Activated CD8-positive, alpha-beta T cell treated with anti-CD3 and anti-CD28 coated beads for 36 hours (primary cell): ENCODE measurements at regions not wholly inside any gene's neighbourhood (a gene's known extent, or its start where the extent isn't known, plus 50 kb on each side); places are given as distances from the start of the nearest gene placed in this dataset.

Experiments used
- ATAC-seq: fragments of 200-7000 bp; cut with Tn5 transposase; one replicate; pipeline ENCODE4 v1.10.0; 2021; ENCODE audit warnings: mild to moderate bottlenecking, moderate library complexity
- CTCF ChIA-PET: fragments of 350-600 bp; sonication (Branson Sonifier 250); formaldehyde crosslinking; loops from one replicate; lab custom pipeline; 2021; ENCODE audit warnings: antibody characterized with exemption; lab: Charles Lee
- POLR2A ChIA-PET: fragments of 350-600 bp; sonication (Branson Sonifier 250); formaldehyde crosslinking; loops from one replicate; lab custom pipeline; 2021; ENCODE audit warnings: antibody characterized with exemption; lab: Charles Lee
- DNase-seq: peaks from one replicate; pipeline ENCODE4 v3.0.0-alpha.2; 2020
- H3K27ac Mint-ChIP-seq: one replicate; pipeline ENCODE4 v1.8.0; 2021; ENCODE audit warnings: mild to moderate bottlenecking, mixed read lengths
- H3K27me3 Mint-ChIP-seq: one replicate; pipeline ENCODE4 v1.8.0; 2021; ENCODE audit warnings: mixed read lengths
- H3K36me3 Mint-ChIP-seq: one replicate; pipeline ENCODE4 v1.8.0; 2021; ENCODE audit warnings: low read depth, mixed read lengths
- H3K4me1 Mint-ChIP-seq: one replicate; pipeline ENCODE4 v1.8.0; 2021; ENCODE audit warnings: low read depth, mixed read lengths
- H3K4me3 Mint-ChIP-seq: one replicate; pipeline ENCODE4 v1.8.0; 2021; ENCODE audit warnings: mild to moderate bottlenecking, moderate library complexity, mixed read lengths
- H3K9me3 Mint-ChIP-seq: one replicate; pipeline ENCODE4 v1.8.0; 2021; ENCODE audit warnings: mixed read lengths
- CTCF ChIP-seq: fragments of 200-600 bp; IDR thresholded peaks from one replicate; pipeline ENCODE4 v1.8.0; 2022; ENCODE audit warnings: antibody characterized with exemption, mild to moderate bottlenecking
- intact Hi-C: fragments of 100-400 bp; cut with micrococcal nuclease; formaldehyde crosslinking; loops from one replicate; pipeline ENCODE4 v1.10.0; 2022

GRCh38 chr16:64808474-64808873 lies 313.4 kb downstream of the CDH11 start:
- Mint-ChIP-seq H3K9me3 (peaks cover 21% of the 10 kb centered on the region), H3K27me3 (no peaks in the 10 kb centered on the region), H3K4me3 (no peak overlapping the region), H3K36me3 (no peaks in the 10 kb centered on the region), H3K4me1 (no peaks in the 10 kb centered on the region), H3K27ac (no peak overlapping the region)
- ATAC-seq (no peak), DNase-seq (no peak)
- intact Hi-C loops: no loop called here
- ChIA-PET POLR2A (interaction anchor here (0.8 kb wide), 1 partner anchor 334 kb away, joined by 3 read pairs; no protein-coding TSS in a partner anchor), CTCF (no interaction called here)
- no peak for TF ChIP-seq CTCF

- Mint-ChIP-seq H3K4me1 (no peaks in the 10 kb centered on the region), H3K9me3 (peaks cover 13% of the 10 kb centered on the region), H3K27me3 (no peaks in the 10 kb centered on the region), H3K27ac (no peak overlapping the region), H3K4me3 (no peak overlapping the region), H3K36me3 (no peaks in the 10 kb centered on the region)
- ChIA-PET POLR2A (no interaction called here), CTCF (no interaction called here)
- intact Hi-C loops: no loop called here
- ATAC-seq (no peak), DNase-seq (no peak)
- TF ChIP-seq CTCF: no peak
Observed at GRCh38 chr16:64791756-64792155, 330.1 kb downstream of the CDH11 start.

GRCh38 chr16:64784635-64785034 lies 337.2 kb downstream of the CDH11 start:
- H3K27me3 Mint-ChIP-seq: no peaks in the 10 kb centered on the region
- no peaks in the 10 kb centered on the region for H3K36me3 Mint-ChIP-seq
- ChIA-PET POLR2A (no interaction called here), CTCF (no interaction called here)
- no peaks in the 10 kb centered on the region for H3K4me1 Mint-ChIP-seq
- H3K27ac Mint-ChIP-seq: no peak overlapping the region
- no peak for ATAC-seq
- intact Hi-C loops: no loop called here
- peaks cover 9% of the 10 kb centered on the region for H3K9me3 Mint-ChIP-seq
- no peak overlapping the region for H3K4me3 Mint-ChIP-seq
- TF ChIP-seq CTCF: no peak
- DNase-seq: no peak

GRCh38 chr16:64782484-64782883 lies 339.4 kb downstream of the CDH11 start:
- no peak for DNase-seq
- ChIA-PET CTCF (no interaction called here), POLR2A (no interaction called here)
- H3K4me1 Mint-ChIP-seq: no peaks in the 10 kb centered on the region
- H3K27ac Mint-ChIP-seq: no peak overlapping the region
- H3K9me3 Mint-ChIP-seq: peaks cover 5% of the 10 kb centered on the region
- intact Hi-C loops: no loop called here
- no peaks in the 10 kb centered on the region for H3K27me3 Mint-ChIP-seq
- no peak for ATAC-seq
- no peaks in the 10 kb centered on the region for H3K36me3 Mint-ChIP-seq
- no peak overlapping the region for H3K4me3 Mint-ChIP-seq
- TF ChIP-seq CTCF: no peak

GRCh38 chr16:64780445-64780844 lies 341.4 kb downstream of the CDH11 start:
- ATAC-seq: no peak
- H3K9me3 Mint-ChIP-seq: peaks cover 5% of the 10 kb centered on the region
- ChIA-PET POLR2A (no interaction called here), CTCF (no interaction called here)
- H3K36me3 Mint-ChIP-seq: no peaks in the 10 kb centered on the region
- no peaks in the 10 kb centered on the region for H3K27me3 Mint-ChIP-seq
- H3K4me3 Mint-ChIP-seq: no peak overlapping the region
- H3K27ac Mint-ChIP-seq: no peak overlapping the region
- DNase-seq: no peak
- no peaks in the 10 kb centered on the region for H3K4me1 Mint-ChIP-seq
- intact Hi-C loops: no loop called here
- no peak for TF ChIP-seq CTCF
